ENCODE measurements at regions not wholly inside any gene's neighbourhood (a gene's known extent, or its start where the extent isn't known, plus 50 kb on each side); places are given as distances from the start of the nearest gene placed in this dataset.

DNA sequence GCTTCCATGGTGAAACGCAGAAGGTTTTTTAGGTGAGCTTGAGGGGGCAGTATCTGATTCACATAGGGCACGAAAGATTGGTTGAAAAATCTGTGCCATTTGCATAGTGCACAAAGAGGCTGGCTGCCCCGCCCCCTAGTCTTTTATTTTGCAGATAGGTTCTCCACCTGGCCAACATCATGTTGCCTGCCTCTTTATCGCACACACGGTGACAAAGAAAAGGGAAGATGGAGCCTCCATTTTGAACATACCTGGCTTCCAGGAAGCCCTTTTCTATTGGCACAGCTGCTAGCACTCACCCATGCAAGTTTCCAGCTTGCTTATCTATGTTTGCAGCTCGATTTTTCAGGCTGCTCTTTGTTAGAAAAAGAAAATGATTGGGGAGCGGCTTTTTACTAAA lies 316.2 kb upstream of the KLHL1 start:
- POLR2A ChIA-PET = no interaction called here
- DNase-seq (ENCODE audit: extremely low spot score) = no peak
- CTCF ChIA-PET = interaction anchor here (1.0 kb wide), 1 partner anchor 54 kb away, joined by 3 read pairs; no protein-coding TSS in a partner anchor

DNA sequence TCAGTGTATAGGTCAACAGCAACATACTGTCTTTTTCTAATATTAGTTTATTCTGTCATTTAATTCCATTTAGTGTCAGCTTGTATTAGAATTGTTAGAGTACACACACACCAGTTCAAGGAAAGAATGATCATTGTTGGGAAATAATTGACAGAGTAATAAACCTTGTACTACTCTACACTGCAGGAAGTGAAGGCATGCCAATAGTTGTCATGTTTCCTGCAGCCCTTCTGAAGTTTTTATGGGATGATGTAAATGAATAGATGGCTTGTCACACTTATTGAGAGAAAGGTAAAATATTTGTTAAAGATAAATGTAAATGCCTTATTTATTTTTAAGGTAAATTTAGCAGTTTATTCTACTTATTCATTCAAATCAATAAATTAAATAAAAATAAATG lies 306.9 kb upstream of the KLHL1 start:
- POLR2A ChIA-PET = no interaction called here
- CTCF ChIA-PET = no interaction called here
- no peak for DNase-seq (ENCODE audit: extremely low spot score)
- TF ChIP-seq, protein P1, sequence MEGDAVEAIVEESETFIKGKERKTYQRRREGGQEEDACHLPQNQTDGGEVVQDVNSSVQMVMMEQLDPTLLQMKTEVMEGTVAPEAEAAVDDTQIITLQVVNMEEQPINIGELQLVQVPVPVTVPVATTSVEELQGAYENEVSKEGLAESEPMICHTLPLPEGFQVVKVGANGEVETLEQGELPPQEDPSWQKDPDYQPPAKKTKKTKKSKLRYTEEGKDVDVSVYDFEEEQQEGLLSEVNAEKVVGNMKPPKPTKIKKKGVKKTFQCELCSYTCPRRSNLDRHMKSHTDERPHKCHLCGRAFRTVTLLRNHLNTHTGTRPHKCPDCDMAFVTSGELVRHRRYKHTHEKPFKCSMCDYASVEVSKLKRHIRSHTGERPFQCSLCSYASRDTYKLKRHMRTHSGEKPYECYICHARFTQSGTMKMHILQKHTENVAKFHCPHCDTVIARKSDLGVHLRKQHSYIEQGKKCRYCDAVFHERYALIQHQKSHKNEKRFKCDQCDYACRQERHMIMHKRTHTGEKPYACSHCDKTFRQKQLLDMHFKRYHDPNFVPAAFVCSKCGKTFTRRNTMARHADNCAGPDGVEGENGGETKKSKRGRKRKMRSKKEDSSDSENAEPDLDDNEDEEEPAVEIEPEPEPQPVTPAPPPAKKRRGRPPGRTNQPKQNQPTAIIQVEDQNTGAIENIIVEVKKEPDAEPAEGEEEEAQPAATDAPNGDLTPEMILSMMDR (IDR thresholded peaks at IDR 0.05; ENCODE audit: control extremely low read depth, extremely low read depth, low read depth, missing control alignments) = no peak

More for the DNA sequence above, 316.2 kb upstream of the KLHL1 start:
- TF ChIP-seq, protein P1 (IDR thresholded peaks at IDR 0.05; ENCODE audit: control extremely low read depth, extremely low read depth, low read depth, missing control alignments) = no peak

DNA sequence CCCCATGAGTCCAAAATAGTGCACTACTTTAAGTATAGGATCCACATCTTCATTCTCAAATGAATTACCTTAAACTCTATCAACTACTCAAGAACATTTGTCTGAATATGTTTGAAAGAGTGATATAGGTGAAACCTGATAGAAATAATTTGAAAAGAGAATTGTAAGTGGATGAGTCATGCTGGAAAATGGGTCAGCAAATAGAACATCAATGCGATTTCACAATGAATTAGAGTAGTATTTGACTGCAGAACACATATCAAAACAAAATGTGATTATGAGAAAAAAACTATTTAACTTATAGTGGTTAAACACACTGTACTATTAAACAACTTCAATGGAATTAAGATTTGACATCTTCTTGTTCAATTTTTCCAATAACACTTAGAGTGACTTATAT lies 300.6 kb upstream of the KLHL1 start:
- no peak for DNase-seq (ENCODE audit: extremely low spot score)
- ChIA-PET CTCF (interaction anchor here (1.3 to 1.7 kb wide), 2 partner anchors 9 to 37 kb away, joined by 3 to 4 read pairs; no protein-coding TSS in a partner anchor), POLR2A (no interaction called here)

DNA sequence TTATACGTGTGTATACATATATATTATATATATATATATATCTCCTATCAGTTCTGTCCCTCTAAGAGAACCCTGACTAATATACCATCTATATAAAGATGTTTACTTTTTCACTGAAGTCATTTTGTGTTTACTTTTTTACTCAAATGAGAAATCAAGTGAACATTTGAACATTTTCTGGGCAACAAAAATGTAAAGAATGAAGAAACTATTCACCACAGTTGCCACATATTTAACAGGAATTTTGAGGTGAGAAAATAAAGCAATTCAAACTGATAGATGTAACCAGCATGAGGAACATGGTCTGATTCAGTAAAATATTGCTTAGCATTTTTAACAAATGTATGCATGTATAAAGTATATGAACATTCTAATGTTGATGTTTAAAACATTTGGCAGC lies 299.2 kb upstream of the KLHL1 start:
- TF ChIP-seq, protein P1 (IDR thresholded peaks at IDR 0.05; ENCODE audit: control extremely low read depth, extremely low read depth, low read depth, missing control alignments) = no peak
- no peak for DNase-seq (ENCODE audit: extremely low spot score)
- CTCF ChIA-PET = no interaction called here
- POLR2A ChIA-PET = no interaction called here

More for the DNA sequence above, 300.6 kb upstream of the KLHL1 start:
- TF ChIP-seq, protein P1 (IDR thresholded peaks at IDR 0.05; ENCODE audit: control extremely low read depth, extremely low read depth, low read depth, missing control alignments) = no peak

DNA sequence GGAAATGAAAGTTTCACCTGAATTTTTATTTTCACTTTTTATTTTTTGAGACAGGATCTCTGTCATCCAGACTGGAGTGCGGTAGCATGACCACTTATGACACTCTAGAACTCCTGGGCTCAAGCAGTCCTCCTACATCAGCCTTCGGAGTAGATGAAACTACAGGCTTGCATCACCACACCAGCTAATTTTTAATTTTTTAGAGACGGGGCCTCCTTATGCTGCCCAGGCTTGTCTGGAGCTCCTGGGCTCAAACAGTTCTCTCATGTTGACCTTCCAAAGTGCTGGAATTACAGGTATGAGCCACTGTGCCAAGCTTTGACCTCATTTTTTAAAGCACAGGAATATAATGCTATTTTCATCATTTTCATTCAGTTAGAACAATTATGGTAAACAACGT lies 297.0 kb upstream of the KLHL1 start:
- POLR2A ChIA-PET = no interaction called here
- TF ChIP-seq, protein P1 (IDR thresholded peaks at IDR 0.05; ENCODE audit: control extremely low read depth, extremely low read depth, low read depth, missing control alignments) = no peak
- no peak for DNase-seq (ENCODE audit: extremely low spot score)
- CTCF ChIA-PET = no interaction called here

DNA sequence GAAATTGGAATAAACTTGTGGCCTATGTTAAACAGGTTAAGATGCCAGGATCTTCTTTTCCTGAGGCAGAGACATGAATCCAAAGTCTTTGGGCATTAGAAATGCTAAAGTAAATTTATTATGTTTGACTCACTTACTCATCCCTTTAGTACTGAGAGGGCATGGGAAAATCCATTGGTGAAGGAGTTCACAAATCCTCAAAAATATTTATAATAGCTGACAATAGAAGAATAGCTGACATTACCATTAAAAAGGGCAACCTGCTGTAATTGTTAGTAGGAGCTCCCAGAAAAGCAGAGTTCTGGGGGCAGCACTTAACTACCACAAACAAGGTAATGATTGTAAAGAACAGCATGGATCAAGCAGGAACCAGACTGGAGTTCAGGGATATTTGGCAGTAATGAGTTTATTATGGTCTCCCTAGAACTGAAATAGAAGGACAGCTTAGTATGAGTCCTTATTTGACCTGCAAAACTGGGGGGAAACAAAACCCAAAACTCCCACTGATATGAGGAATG lies 285.8 kb upstream of the KLHL1 start:
- TF ChIP-seq, protein P1 (IDR thresholded peaks at IDR 0.05; ENCODE audit: control extremely low read depth, extremely low read depth, low read depth, missing control alignments) = no peak
- ChIA-PET POLR2A (no interaction called here), CTCF (no interaction called here)
- DNase-seq (ENCODE audit: extremely low spot score) = no peak

Measured in GM10248 (cell line).